ENCODE measurements at regions not wholly inside any gene's neighbourhood (a gene's known extent, or its start where the extent isn't known, plus 50 kb on each side); places are given as distances from the start of the nearest gene placed in this dataset.

DNA sequence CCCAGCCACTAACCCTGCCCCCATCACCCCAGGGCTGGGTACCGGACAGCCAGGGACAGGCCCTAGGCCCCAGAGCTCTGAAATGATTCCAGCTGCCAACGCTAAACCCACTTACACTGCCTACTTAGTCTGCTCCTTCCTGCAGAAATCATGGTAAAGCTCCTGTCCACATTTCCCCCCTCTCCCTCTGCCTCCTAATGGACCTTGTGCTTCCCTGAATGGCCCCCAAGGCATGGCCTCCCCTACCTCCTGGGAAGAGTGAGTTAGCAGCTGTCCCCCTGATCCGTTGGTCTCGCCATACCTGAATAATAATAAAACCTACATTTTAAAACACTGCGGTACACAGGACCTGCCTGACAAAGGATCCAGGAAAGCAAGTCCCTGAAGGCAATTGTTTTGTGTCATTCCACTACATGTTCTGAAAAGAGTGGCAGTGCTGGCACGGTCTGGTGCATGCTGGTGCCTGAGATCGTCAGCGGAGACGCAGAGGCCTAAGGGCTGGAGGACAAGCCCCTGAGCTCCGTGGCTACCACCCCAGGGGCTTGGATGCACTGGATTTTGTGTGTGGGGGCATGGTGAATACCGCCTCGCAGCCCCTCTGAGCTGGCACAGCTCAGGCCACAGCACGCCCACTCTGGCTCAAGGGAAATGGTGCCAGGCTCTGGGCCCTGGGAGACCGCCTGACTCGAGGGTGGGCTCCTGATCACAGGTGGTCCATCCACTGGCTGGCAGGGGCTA is 186.3 kb downstream of the CTTN start:
- TF ChIP-seq, protein P1, sequence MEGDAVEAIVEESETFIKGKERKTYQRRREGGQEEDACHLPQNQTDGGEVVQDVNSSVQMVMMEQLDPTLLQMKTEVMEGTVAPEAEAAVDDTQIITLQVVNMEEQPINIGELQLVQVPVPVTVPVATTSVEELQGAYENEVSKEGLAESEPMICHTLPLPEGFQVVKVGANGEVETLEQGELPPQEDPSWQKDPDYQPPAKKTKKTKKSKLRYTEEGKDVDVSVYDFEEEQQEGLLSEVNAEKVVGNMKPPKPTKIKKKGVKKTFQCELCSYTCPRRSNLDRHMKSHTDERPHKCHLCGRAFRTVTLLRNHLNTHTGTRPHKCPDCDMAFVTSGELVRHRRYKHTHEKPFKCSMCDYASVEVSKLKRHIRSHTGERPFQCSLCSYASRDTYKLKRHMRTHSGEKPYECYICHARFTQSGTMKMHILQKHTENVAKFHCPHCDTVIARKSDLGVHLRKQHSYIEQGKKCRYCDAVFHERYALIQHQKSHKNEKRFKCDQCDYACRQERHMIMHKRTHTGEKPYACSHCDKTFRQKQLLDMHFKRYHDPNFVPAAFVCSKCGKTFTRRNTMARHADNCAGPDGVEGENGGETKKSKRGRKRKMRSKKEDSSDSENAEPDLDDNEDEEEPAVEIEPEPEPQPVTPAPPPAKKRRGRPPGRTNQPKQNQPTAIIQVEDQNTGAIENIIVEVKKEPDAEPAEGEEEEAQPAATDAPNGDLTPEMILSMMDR (IDR thresholded peaks at IDR 0.05; ENCODE audit: insufficient read depth, low read length, poor library complexity, severe bottlenecking): no peak
- no peak for TF ChIP-seq EZH2phosphoT487 (conservative IDR thresholded peaks at IDR 0.05; ENCODE audit: low read length)
